SU-DHL-6 (cell line): ENCODE measurements at regions not wholly inside any gene's neighbourhood (a gene's known extent, or its start where the extent isn't known, plus 50 kb on each side); places are given as distances from the start of the nearest gene placed in this dataset.

Source experiments
- H2AFZ ChIP-seq: fragments of 200-600 bp; sonication (generic); 2 replicates; pipeline ENCODE4 v1.6.1; 2014; ENCODE audit warnings: low read depth, mild to moderate bottlenecking, moderate library complexity, mixed read lengths, antibody characterized with exemption, low read length; ENCODE audit not compliant: severe bottlenecking
- H3F3A ChIP-seq: fragments of 200-600 bp; shearing (Covaris generic); 2 replicates; pipeline ENCODE4 v1.6.0; 2016; ENCODE audit warnings: antibody characterized with exemption, mild to moderate bottlenecking; ENCODE audit not compliant: insufficient read depth
- H3K27ac ChIP-seq: fragments of 200-600 bp; sonication (generic); 2 replicates; pipeline ENCODE4 v1.5.1; 2016; ENCODE audit warnings: low read depth, mild to moderate bottlenecking, low read length, moderate library complexity, mixed read lengths
- H3K27me3 ChIP-seq: fragments of 200-600 bp; sonication (generic), shearing (Covaris generic); 2 replicates; pipeline ENCODE4 v1.6.0; 2014; ENCODE audit warnings: mild to moderate bottlenecking, low read length
- H3K36me3 ChIP-seq: fragments of 200-600 bp; sonication (generic); 2 replicates; pipeline ENCODE4 v1.6.1; 2014; ENCODE audit warnings: mild to moderate bottlenecking, low read length, mixed read lengths
- H3K4me2 ChIP-seq: fragments of 300-600, 200-600 bp; shearing (Covaris generic), sonication (generic); 2 replicates; pipeline ENCODE4 v1.6.0; 2014; ENCODE audit warnings: low read length, low read depth, mild to moderate bottlenecking; ENCODE audit not compliant: poor library complexity, severe bottlenecking
- H3K4me3 ChIP-seq: fragments of 200-600 bp; sonication (generic); 2 replicates; pipeline ENCODE4 v1.5.1; 2014; ENCODE audit warnings: antibody characterized with exemption, low read length, mild to moderate bottlenecking, mixed read lengths; ENCODE audit not compliant: insufficient read depth, poor library complexity, severe bottlenecking
- H3K79me2 ChIP-seq: fragments of 200-600 bp; sonication (generic); 2 replicates; pipeline ENCODE4 v1.6.1; 2014; ENCODE audit warnings: mild to moderate bottlenecking, low read length, moderate library complexity; ENCODE audit not compliant: insufficient read depth
- H3K9ac ChIP-seq: fragments of 200-600 bp; sonication (generic); 2 replicates; pipeline ENCODE4 v1.7.0; 2014; ENCODE audit warnings: mild to moderate bottlenecking, low read length
- H3K9me2 ChIP-seq: fragments of 200-600 bp; sonication (generic); replicated peaks from 2 replicates; pipeline ENCODE4 v1.6.1; 2014; ENCODE audit warnings: low read length; ENCODE audit not compliant: insufficient read depth
- H3K9me3 ChIP-seq: fragments of 200-600 bp; sonication (generic); 2 replicates; pipeline ENCODE4 v1.6.1; 2014; ENCODE audit warnings: low read length, mixed read lengths; ENCODE audit not compliant: insufficient read depth
- H4K20me1 ChIP-seq: fragments of 200-600 bp; sonication (generic); 2 replicates; pipeline ENCODE4 v1.6.1; 2014; ENCODE audit warnings: low read depth, mild to moderate bottlenecking, antibody characterized with exemption, low read length, moderate library complexity, mixed read lengths
- CTCF ChIP-seq: fragments of 200-600 bp; sonication (generic); IDR thresholded peaks from one replicate; pipeline ENCODE4 v1.5.1; 2017; ENCODE audit warnings: antibody characterized with exemption, mild to moderate bottlenecking, low read length, moderate library complexity; ENCODE audit not compliant: insufficient read depth, poor library complexity, severe bottlenecking
- EZH2phosphoT487 ChIP-seq: fragments of 200-600 bp; sonication (generic), shearing (Covaris generic); conservative IDR thresholded peaks from 2 replicates; pipeline ENCODE4 v1.6.1; 2018; ENCODE audit warnings: mild to moderate bottlenecking, antibody characterized with exemption, low read length, moderate library complexity, mixed read lengths

DNA sequence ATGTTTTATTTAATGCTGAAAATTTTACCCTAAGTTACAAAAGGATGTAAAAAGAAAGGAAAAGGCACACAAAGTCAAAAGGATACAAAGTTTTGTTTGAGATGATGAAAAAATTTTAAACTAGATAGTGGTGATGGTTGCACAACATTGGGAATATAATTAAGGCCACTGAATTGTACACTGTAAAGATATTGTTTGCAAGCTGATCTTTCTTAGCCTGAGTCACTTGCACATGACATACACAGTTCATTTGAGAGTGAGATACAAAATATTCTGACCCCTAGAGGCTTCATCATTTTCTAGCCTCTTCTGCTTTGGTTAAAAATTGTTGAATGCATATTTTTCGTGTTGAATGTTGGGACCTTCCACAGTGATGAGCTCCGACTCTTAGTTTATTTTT lies 462.6 kb downstream of the HDGFL1 start:
- Histone ChIP-seq H3K9me3 (no peaks in the 10 kb centered on the region), H4K20me1 (no peaks in the 10 kb centered on the region), H3K27me3 (no peaks in the 10 kb centered on the region), H3K9ac (no peak overlapping the region), H3K4me3 (no peak overlapping the region), H3K36me3 (no peaks in the 10 kb centered on the region), H3K4me2 (no peak overlapping the region), H3K79me2 (no peaks in the 10 kb centered on the region), H3F3A (no peaks in the 10 kb centered on the region), H2AFZ (no peak overlapping the region), H3K27ac (no peak overlapping the region), H3K9me2 (no peaks in the 10 kb centered on the region)
- TF ChIP-seq CTCF = no peak
- TF ChIP-seq EZH2phosphoT487 = no peak

- no peak overlapping the region for H3K4me3 ChIP-seq
Measured at GRCh38 chr6:23034926-23035325, 465.6 kb downstream of the HDGFL1 start.

DNA sequence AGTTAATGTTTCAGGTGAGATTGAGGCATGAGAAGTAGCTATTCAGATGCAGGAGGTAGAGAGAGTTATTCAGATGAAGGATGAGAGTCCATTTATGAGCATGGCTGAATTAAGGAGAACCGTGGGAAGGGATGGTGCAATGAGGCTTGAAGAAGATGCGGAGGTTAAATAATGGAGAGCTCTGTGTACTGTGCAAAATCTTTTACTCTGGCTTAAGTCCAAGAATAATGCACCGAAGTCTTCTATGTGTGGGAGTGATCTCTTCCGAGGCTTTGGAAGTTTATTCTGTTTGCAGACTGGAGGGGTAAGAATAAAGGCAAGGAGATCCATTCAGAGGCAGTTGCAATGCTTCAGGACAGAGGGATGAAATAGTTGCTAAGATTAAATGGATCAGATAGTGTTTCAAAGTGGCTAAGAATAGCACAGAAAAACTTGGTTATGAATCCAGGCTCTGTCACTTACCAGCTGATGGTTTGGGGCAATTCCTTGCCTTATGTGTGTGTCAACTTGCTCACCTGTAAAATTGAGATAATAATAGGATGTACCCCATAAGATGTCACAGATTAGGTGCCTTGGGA lies 467.1 kb downstream of the HDGFL1 start:
- no peak overlapping the region for H3K27ac ChIP-seq
- no peaks in the 10 kb centered on the region for H3K36me3 ChIP-seq
- TF ChIP-seq EZH2phosphoT487 = no peak
- no peak for TF ChIP-seq CTCF
- no peaks in the 10 kb centered on the region for H3K9me2 ChIP-seq
- H3K27me3 ChIP-seq = no peaks in the 10 kb centered on the region
- H2AFZ ChIP-seq = no peak overlapping the region
- H3K4me2 ChIP-seq = no peak overlapping the region
- H4K20me1 ChIP-seq = no peaks in the 10 kb centered on the region
- H3K9me3 ChIP-seq = no peaks in the 10 kb centered on the region
- H3K4me3 ChIP-seq = no peak overlapping the region
- no peaks in the 10 kb centered on the region for H3K79me2 ChIP-seq
- no peaks in the 10 kb centered on the region for H3F3A ChIP-seq
- H3K9ac ChIP-seq = no peak overlapping the region

More at GRCh38 chr6:23034926-23035325, 465.6 kb downstream of the HDGFL1 start:
- no peaks in the 10 kb centered on the region for H3K36me3 ChIP-seq
- no peaks in the 10 kb centered on the region for H4K20me1 ChIP-seq
- no peak overlapping the region for H3K9ac ChIP-seq
- no peak overlapping the region for H3K4me2 ChIP-seq
- H3K79me2 ChIP-seq = no peaks in the 10 kb centered on the region
- H3K9me3 ChIP-seq = no peaks in the 10 kb centered on the region
- H3K27ac ChIP-seq = no peak overlapping the region
- H3K9me2 ChIP-seq = no peaks in the 10 kb centered on the region
- no peaks in the 10 kb centered on the region for H3F3A ChIP-seq
- H2AFZ ChIP-seq = no peak overlapping the region
- no peak for TF ChIP-seq EZH2phosphoT487
- TF ChIP-seq CTCF = no peak
- no peaks in the 10 kb centered on the region for H3K27me3 ChIP-seq
